ENCODE measurements at regions not wholly inside any gene's neighbourhood (a gene's known extent, or its start where the extent isn't known, plus 50 kb on each side); places are given as distances from the start of the nearest gene placed in this dataset.

DNA sequence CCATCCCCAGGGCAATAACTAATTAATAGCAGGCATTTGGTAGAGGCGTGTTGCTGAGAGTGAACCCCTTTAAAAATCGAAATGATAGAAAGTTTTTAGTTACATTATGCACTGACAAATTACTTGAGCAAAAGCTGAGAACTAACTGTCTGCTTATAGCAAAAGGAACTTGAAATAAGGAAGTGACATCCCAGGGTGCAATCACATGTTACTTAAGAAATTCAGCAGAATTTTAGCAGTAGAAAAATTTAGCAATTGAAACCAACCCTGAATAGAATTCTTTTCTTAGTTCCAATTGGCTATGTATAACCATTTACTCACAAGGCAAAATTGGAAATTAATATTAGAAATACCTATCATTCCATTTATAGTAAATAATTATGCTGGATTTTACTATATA lies 139.5 kb upstream of the SAMSN1 start:
- no peak overlapping the region for H3K4me3 ChIP-seq (ENCODE audit: control insufficient read depth in 2 of 3, extremely low read depth in 1 of 3, insufficient read depth in 2 of 3, low read depth in 1 of 3, low read length in 3 of 3)
- H3K27ac ChIP-seq (ENCODE audit: control insufficient read depth, insufficient read depth, low read length), result no peak overlapping the region
- no peaks in the 10 kb centered on the region for H3K9me1 ChIP-seq (ENCODE audit: control insufficient read depth, extremely low read depth, insufficient read depth, low read length)
- no peaks in the 10 kb centered on the region for H3K27me3 ChIP-seq (ENCODE audit: control insufficient read depth, extremely low read depth, insufficient read depth, low read length)
- H3K4me2 ChIP-seq (ENCODE audit: control insufficient read depth, extremely low read depth, insufficient read depth, low read depth, low read length), result no peak overlapping the region
- no peaks in the 10 kb centered on the region for H3K79me2 ChIP-seq (ENCODE audit: control insufficient read depth, insufficient read depth, low read length)
- TF ChIP-seq CTCF (optimal IDR thresholded peaks at IDR 0.05 in 1 of 3, IDR thresholded peaks at IDR 0.05 in 1 of 3, conservative IDR thresholded peaks at IDR 0.05 in 1 of 3; ENCODE audit: extremely low read depth in 1 of 3, insufficient read depth in 2 of 3, low read length in 3 of 3), result no peak
- TF ChIP-seq EZH2 (IDR thresholded peaks at IDR 0.05; ENCODE audit: low read length), result no peak
- FAIRE-seq (no peak), DNase-seq (ENCODE audit: low read depth, low spot score) (no peak)
- no peak overlapping the region for H3K9ac ChIP-seq (ENCODE audit: control insufficient read depth, extremely low read depth, insufficient read depth, low read length)
- H3K36me3 ChIP-seq (ENCODE audit: control insufficient read depth in 2 of 2, extremely low read depth in 1 of 2, insufficient read depth in 2 of 2, low read length in 2 of 2), result no peaks in the 10 kb centered on the region
- H3K4me1 ChIP-seq (ENCODE audit: control insufficient read depth, extremely low read depth, insufficient read depth, low read length), result no peaks in the 10 kb centered on the region
- no peak overlapping the region for H2AFZ ChIP-seq (ENCODE audit: control insufficient read depth, low read length)
- no peaks in the 10 kb centered on the region for H3K9me3 ChIP-seq (ENCODE audit: control insufficient read depth, low read depth, low read length)
- no peaks in the 10 kb centered on the region for H4K20me1 ChIP-seq (ENCODE audit: control insufficient read depth, extremely low read depth, insufficient read depth, low read length)
- dilution Hi-C loops (cut with MboI; ENCODE audit: extremely low pct_ligation_motif_present, low sequenced_read_pairs), result no loop called here

GRCh38 chr21:14684071-14684470 lies 138.0 kb upstream of the SAMSN1 start:
- no peaks in the 10 kb centered on the region for H3K9me1 ChIP-seq (ENCODE audit: control insufficient read depth, extremely low read depth, insufficient read depth, low read length)
- H4K20me1 ChIP-seq (ENCODE audit: control insufficient read depth, extremely low read depth, insufficient read depth, low read length), result no peaks in the 10 kb centered on the region
- H3K27ac ChIP-seq (ENCODE audit: control insufficient read depth, insufficient read depth, low read length), result no peak overlapping the region
- DNase-seq (ENCODE audit: low read depth, low spot score) (no peak), FAIRE-seq (no peak)
- no peaks in the 10 kb centered on the region for H3K27me3 ChIP-seq (ENCODE audit: control insufficient read depth, extremely low read depth, insufficient read depth, low read length)
- no peaks in the 10 kb centered on the region for H3K4me1 ChIP-seq (ENCODE audit: control insufficient read depth, extremely low read depth, insufficient read depth, low read length)
- H3K36me3 ChIP-seq (ENCODE audit: control insufficient read depth in 2 of 2, extremely low read depth in 1 of 2, insufficient read depth in 2 of 2, low read length in 2 of 2), result no peaks in the 10 kb centered on the region
- no peak overlapping the region for H3K4me2 ChIP-seq (ENCODE audit: control insufficient read depth, extremely low read depth, insufficient read depth, low read depth, low read length)
- H3K4me3 ChIP-seq (ENCODE audit: control insufficient read depth in 2 of 3, extremely low read depth in 1 of 3, insufficient read depth in 2 of 3, low read depth in 1 of 3, low read length in 3 of 3), result no peak overlapping the region
- no peak overlapping the region for H2AFZ ChIP-seq (ENCODE audit: control insufficient read depth, low read length)
- H3K79me2 ChIP-seq (ENCODE audit: control insufficient read depth, insufficient read depth, low read length), result no peaks in the 10 kb centered on the region
- dilution Hi-C loops (cut with MboI; ENCODE audit: extremely low pct_ligation_motif_present, low sequenced_read_pairs), result no loop called here
- TF ChIP-seq EZH2 (IDR thresholded peaks at IDR 0.05; ENCODE audit: low read length) (no peak), CTCF (optimal IDR thresholded peaks at IDR 0.05 in 1 of 3, IDR thresholded peaks at IDR 0.05 in 1 of 3, conservative IDR thresholded peaks at IDR 0.05 in 1 of 3; ENCODE audit: extremely low read depth in 1 of 3, insufficient read depth in 2 of 3, low read length in 3 of 3) (no peak)
- H3K9ac ChIP-seq (ENCODE audit: control insufficient read depth, extremely low read depth, insufficient read depth, low read length), result no peak overlapping the region
- no peaks in the 10 kb centered on the region for H3K9me3 ChIP-seq (ENCODE audit: control insufficient read depth, low read depth, low read length)
